Common myeloid progenitor, CD34-positive (primary cell): ENCODE measurements at regions not wholly inside any gene's neighbourhood (a gene's known extent, or its start where the extent isn't known, plus 50 kb on each side); places are given as distances from the start of the nearest gene placed in this dataset.
A peak's percentile ranks its signal among the peaks of the same experiment; 100 is the strongest.

Experiments used
- CTCF ChIA-PET: fragments of 350-600 bp; sonication (Branson Sonifier 250); formaldehyde crosslinking; loops from one replicate; lab custom pipeline; 2021; ENCODE audit warnings: antibody characterized with exemption; lab: Charles Lee
- POLR2A ChIA-PET: fragments of 350-600 bp; sonication (Branson Sonifier 250); formaldehyde crosslinking; loops from one replicate; lab custom pipeline; 2021; ENCODE audit warnings: antibody characterized with exemption; lab: Charles Lee
- DNase-seq, 3 donors: peaks; one replicate each; pipeline versions ENCODE4 v3.0.0 to v3.0.0-alpha.2; 2013
- H3K27ac ChIP-seq, 2 experiments: 1 replicate in 1 of 2; 2 replicates in 1 of 2; pipeline ENCODE4 v1.7.0; 2013; ENCODE audit warnings: inconsistent platforms in 2 of 2, low read length in 2 of 2, mild to moderate bottlenecking in 2 of 2, low read depth in 1 of 2, moderate library complexity in 1 of 2; ENCODE audit not compliant: severe bottlenecking in 2 of 2, insufficient read depth in 1 of 2, poor library complexity in 1 of 2
- H3K27me3 ChIP-seq, 5 experiments: replicated peaks in 2 of 5; 1 replicate in 3 of 5; 2 replicates in 2 of 5; pipeline versions ENCODE4 v1.6.1 to v1.7.0; 2013; ENCODE audit warnings: low read length in 4 of 5, mild to moderate bottlenecking in 2 of 5, moderate library complexity in 2 of 5, inconsistent platforms in 1 of 5; ENCODE audit not compliant: insufficient read depth in 5 of 5, control insufficient read depth in 4 of 5
- H3K36me3 ChIP-seq, 4 experiments: 1 replicate in 2 of 4; 2 replicates in 2 of 4; pipeline versions ENCODE4 v1.6.1 to v1.7.0; 2013; ENCODE audit warnings: low read length in 3 of 4, control low read depth in 1 of 4, mild to moderate bottlenecking in 1 of 4; ENCODE audit not compliant: control insufficient read depth in 4 of 4, insufficient read depth in 4 of 4
- H3K4me1 ChIP-seq, 4 experiments: 1 replicate in 3 of 4; 2 replicates in 1 of 4; pipeline versions ENCODE4 v1.6.1 to v1.7.1; 2013; ENCODE audit warnings: low read length in 3 of 4, mild to moderate bottlenecking in 3 of 4, control low read depth in 1 of 4, inconsistent platforms in 1 of 4, moderate library complexity in 1 of 4; ENCODE audit not compliant: control insufficient read depth in 4 of 4, insufficient read depth in 4 of 4; ENCODE audit errors: control extremely low read depth in 1 of 4
- H3K4me3 ChIP-seq, 7 experiments: 1 replicate in 4 of 7; 2 replicates in 3 of 7; pipeline versions ENCODE4 v1.5.1 to v1.7.0; 2013; ENCODE audit warnings: mild to moderate bottlenecking in 7 of 7, low read length in 6 of 7, moderate library complexity in 6 of 7, inconsistent platforms in 2 of 7, low read depth in 2 of 7, control low read depth in 1 of 7; ENCODE audit not compliant: insufficient read depth in 4 of 7, control insufficient read depth in 1 of 7; ENCODE audit errors: extremely low read depth in 1 of 7
- H3K9me3 ChIP-seq, 5 experiments: 1 replicate in 4 of 5; 2 replicates in 1 of 5; pipeline versions ENCODE4 v1.6.1 to v1.7.1; 2013; ENCODE audit warnings: low read length in 4 of 5, mild to moderate bottlenecking in 2 of 5, inconsistent platforms in 1 of 5, low read depth in 1 of 5, moderate library complexity in 1 of 5; ENCODE audit not compliant: control insufficient read depth in 4 of 5, insufficient read depth in 2 of 5; ENCODE audit errors: control extremely low read depth in 1 of 5
- WGBS: methylation state at CpG from one replicate; pipeline ENCODE4 v1.1.5; 2013; ENCODE audit not compliant: insufficient coverage; 5-methylcytosine and 5-hydroxymethylcytosine counted together

GRCh38 chr15:37788330-37788729, 146.1 kb upstream of the TMCO5A start:
- Histone ChIP-seq H3K4me3 (no peak overlapping the region), H3K9me3 (no peaks in the 10 kb centered on the region), H3K36me3 (no peaks in the 10 kb centered on the region), H3K27ac (no peak overlapping the region), H3K27me3 (no peaks in the 10 kb centered on the region), H3K4me1 (peaks cover 0 to 21% (median 11%) of the 10 kb centered on the region in 4 experiments)
- WGBS: no CpG with 5 or more reads among the region's 2 CpGs
- ChIA-PET CTCF (no interaction called here), POLR2A (no interaction called here)
- no peak for DNase-seq

DNA sequence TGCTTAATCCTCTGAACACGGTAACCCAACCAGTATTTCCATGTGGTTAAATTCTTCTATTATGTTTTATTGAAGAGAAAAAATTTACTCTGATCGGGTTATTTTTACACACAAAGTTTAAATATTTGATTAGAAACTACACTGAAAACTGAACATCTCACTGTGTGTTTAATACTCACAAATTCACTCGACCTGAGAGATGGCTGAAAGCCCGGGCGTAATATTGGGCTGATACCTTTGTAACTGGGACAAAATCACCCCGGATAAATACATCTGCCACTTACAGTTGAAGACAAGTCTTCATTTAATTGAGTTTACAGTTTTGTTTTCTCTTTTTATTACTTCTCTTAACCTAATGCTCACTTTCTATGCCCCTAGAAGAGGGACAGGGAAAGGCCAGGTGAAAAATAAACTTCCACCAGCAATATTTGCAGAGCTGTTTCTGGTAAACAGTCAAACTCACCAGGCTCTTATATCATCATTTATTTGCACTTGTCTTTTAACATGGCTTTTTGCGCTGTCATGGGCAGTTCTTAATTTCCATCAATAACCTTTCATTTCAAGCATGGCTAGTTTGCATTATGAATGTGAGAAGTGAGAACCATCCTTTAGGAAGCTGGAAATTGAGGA, 145.6 kb upstream of the TMCO5A start:
- no CpG with 5 or more reads among the region's 7 CpGs for WGBS
- ChIA-PET POLR2A (no interaction called here), CTCF (no interaction called here)
- Histone ChIP-seq H3K36me3 (no peaks in the 10 kb centered on the region), H3K27ac (no peak overlapping the region), H3K4me1 (peaks cover 0 to 23% (median 12%) of the 10 kb centered on the region in 4 experiments), H3K9me3 (no peaks in the 10 kb centered on the region), H3K4me3 (no peak overlapping the region), H3K27me3 (no peaks in the 10 kb centered on the region)
- no peak for DNase-seq

DNA sequence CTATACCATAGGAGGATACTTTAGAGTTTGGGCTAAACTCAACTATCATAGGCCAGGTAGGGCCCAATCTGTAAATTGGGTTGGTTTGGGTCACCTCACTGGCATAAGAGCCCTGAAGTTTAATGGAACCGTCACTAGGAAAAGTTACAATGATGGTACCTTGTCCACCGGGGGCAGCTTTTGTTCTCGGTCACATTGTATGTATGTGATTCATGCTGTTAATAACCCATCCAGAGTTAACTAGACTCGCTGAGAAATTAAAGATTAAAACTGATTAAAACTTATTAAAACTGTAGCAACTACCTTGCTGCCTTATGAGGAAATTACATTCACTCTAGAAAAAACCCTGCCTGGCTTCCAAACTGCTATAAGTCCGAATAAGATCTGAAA, 145.0 kb upstream of the TMCO5A start:
- H3K27ac ChIP-seq: no peak overlapping the region
- ChIA-PET CTCF (no interaction called here), POLR2A (no interaction called here)
- H3K27me3 ChIP-seq: no peaks in the 10 kb centered on the region
- 100% methylated on average over 2 of the region's 5 CpGs for WGBS
- no peaks in the 10 kb centered on the region for H3K36me3 ChIP-seq
- H3K9me3 ChIP-seq: no peaks in the 10 kb centered on the region
- DNase-seq: no peak
- H3K4me1 ChIP-seq: peaks cover 0 to 23% (median 13%) of the 10 kb centered on the region in 4 experiments
- H3K4me3 ChIP-seq: no peak overlapping the region

GRCh38 chr15:37789881-37790280, 144.6 kb upstream of the TMCO5A start:
- Histone ChIP-seq H3K27ac (no peak overlapping the region), H3K9me3 (no peaks in the 10 kb centered on the region), H3K36me3 (no peaks in the 10 kb centered on the region), H3K4me1 (peaks cover 0 to 23% (median 13%) of the 10 kb centered on the region in 4 experiments), H3K27me3 (no peaks in the 10 kb centered on the region), H3K4me3 (no peak overlapping the region)
- ChIA-PET CTCF (no interaction called here), POLR2A (interaction anchor here (0.7 kb wide), 1 partner anchor 23 kb away, joined by 3 read pairs; no protein-coding TSS in a partner anchor)
- no peak for DNase-seq

- ChIA-PET CTCF (no interaction called here), POLR2A (no interaction called here)
- 30% methylated on average over 2 of the region's 3 CpGs for WGBS
- no peaks in the 10 kb centered on the region for H3K9me3 ChIP-seq
- no peaks in the 10 kb centered on the region for H3K27me3 ChIP-seq
- no peak overlapping the region for H3K27ac ChIP-seq
- DNase-seq: peak; percentile 18 to 41 (median 37)
- no peaks in the 10 kb centered on the region for H3K36me3 ChIP-seq
- H3K4me1 ChIP-seq: peaks cover 0 to 32% (median 13%) of the 10 kb centered on the region in 4 experiments
- peak overlapping the region in 2 of 7 experiments; percentile 13 to 20 for H3K4me3 ChIP-seq
Observed at GRCh38 chr15:37791693-37792092, 142.7 kb upstream of the TMCO5A start.

DNA sequence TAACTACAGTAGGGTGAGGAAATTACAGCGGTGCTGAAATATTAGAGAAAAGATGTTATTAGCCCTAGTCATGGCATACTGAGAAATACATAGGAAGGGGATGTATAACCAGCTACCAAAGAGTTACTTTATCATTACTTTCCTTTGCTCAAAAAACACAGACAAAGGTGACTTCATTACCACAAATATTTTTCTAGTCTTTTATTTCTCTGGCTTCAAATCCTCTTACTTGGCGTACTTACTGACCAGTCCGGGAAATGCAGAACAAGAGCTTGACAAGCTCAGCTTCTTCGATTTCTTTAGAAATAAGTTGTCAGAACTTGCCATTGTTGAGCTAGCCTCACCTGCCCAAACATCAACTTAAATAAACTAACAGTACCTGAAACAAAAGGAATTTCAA, 142.1 kb upstream of the TMCO5A start:
- no peak for DNase-seq
- no peak overlapping the region for H3K27ac ChIP-seq
- WGBS: 92% methylated on average over 3 of the region's 4 CpGs
- CTCF ChIA-PET: no interaction called here
- POLR2A ChIA-PET: no interaction called here
- no peaks in the 10 kb centered on the region for H3K27me3 ChIP-seq
- peaks cover 0 to 32% (median 13%) of the 10 kb centered on the region in 4 experiments for H3K4me1 ChIP-seq
- H3K9me3 ChIP-seq: no peaks in the 10 kb centered on the region
- H3K36me3 ChIP-seq: no peaks in the 10 kb centered on the region
- no peak overlapping the region for H3K4me3 ChIP-seq

DNA sequence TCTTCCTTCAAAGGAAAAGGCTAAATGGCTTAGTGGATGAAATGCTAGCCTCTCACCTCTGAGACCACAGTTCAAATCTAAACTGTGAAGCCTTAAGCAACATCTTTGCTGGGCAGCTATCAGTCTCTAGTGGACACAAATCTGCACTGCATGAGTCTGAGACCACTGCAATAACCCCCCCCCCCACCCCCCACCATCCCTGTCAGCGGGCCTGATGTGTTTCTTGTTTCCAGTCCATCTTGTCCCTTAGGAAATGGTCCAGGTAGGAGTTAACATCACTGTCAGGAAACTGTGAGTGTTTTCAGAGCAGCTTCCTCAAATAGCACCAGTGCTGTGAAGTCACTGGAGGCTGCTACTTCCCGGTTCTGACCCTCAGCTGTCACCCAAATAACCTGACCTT, 140.6 kb upstream of the TMCO5A start:
- H3K4me3 ChIP-seq: no peak overlapping the region
- no peak overlapping the region for H3K27ac ChIP-seq
- ChIA-PET CTCF (interaction anchor here (1.1 kb wide), 1 partner anchor 25 kb away, joined by 3 read pairs; no protein-coding TSS in a partner anchor), POLR2A (no interaction called here)
- H3K27me3 ChIP-seq: no peaks in the 10 kb centered on the region
- WGBS: no CpG with 5 or more reads among the region's 2 CpGs
- DNase-seq: peak; percentile 10 to 29 (median 29)
- H3K9me3 ChIP-seq: peaks cover 0 to 6% (median 2%) of the 10 kb centered on the region in 5 experiments
- H3K4me1 ChIP-seq: peaks cover 0 to 25% (median 6%) of the 10 kb centered on the region in 4 experiments
- no peaks in the 10 kb centered on the region for H3K36me3 ChIP-seq
